A549 (cell line): ENCODE measurements at regions not wholly inside any gene's neighbourhood (a gene's known extent, or its start where the extent isn't known, plus 50 kb on each side); places are given as distances from the start of the nearest gene placed in this dataset.

Experiments
- CEBPB ChIP-seq, 2 experiments: fragments of >200 bp in 1 of 2; sonication (Bioruptor Twin) in 1 of 2; formaldehyde crosslinking in 1 of 2; IDR thresholded peaks; 2 replicates each; pipeline ENCODE4 v1.6.1; 2012 to 2016
- EP300 ChIP-seq, 2 experiments: fragments of >200 bp; sonication (Bioruptor Twin); formaldehyde crosslinking; IDR thresholded peaks; 2 replicates in 1 of 2; 3 replicates in 1 of 2; pipeline ENCODE4 v1.6.1; 2016 to 2017
- ESRRA ChIP-seq: fragments of 150-350 bp; IDR thresholded peaks from 2 replicates; pipeline ENCODE4 v1.6.1; 2014; ENCODE audit warnings: mild to moderate bottlenecking, low read length, borderline replicate concordance
- HEYL ChIP-seq: fragments of 250-450 bp; sonication (Bioruptor Pico); IDR thresholded peaks from 2 replicates; pipeline ENCODE4 v1.8.0; 2021; ENCODE audit warnings: mild to moderate bottlenecking, moderate library complexity
- KDM1A ChIP-seq: fragments of 200-600 bp; sonication (generic); IDR thresholded peaks from 2 replicates; pipeline ENCODE4 v1.6.1; 2016; ENCODE audit warnings: low read depth, mild to moderate bottlenecking
- MAFK ChIP-seq: fragments of 450-650 bp; IDR thresholded peaks from 2 replicates; pipeline ENCODE4 v1.6.1; 2014; ENCODE audit not compliant: partially characterized antibody
- PHF8 ChIP-seq: fragments of 200-600 bp; sonication (generic); IDR thresholded peaks from 2 replicates; pipeline ENCODE4 v1.6.1; 2016; ENCODE audit warnings: low read depth, mild to moderate bottlenecking, antibody characterized with exemption, moderate library complexity, borderline replicate concordance
- SREBF2 ChIP-seq: fragments of 450-650 bp; IDR thresholded peaks from 2 replicates; pipeline ENCODE4 v1.6.1; 2014; ENCODE audit warnings: mild to moderate bottlenecking, moderate library complexity
- TF ChIP-seq, protein P1 (sequence below): fragments of >200 bp; sonication (Bioruptor Twin); formaldehyde crosslinking; IDR thresholded peaks from 3 replicates; pipeline ENCODE4 v1.5.1; 2016
- TF ChIP-seq, protein P2 (sequence below): IDR thresholded peaks from 2 replicates; pipeline ENCODE4 v1.6.1; 2012

DNA sequence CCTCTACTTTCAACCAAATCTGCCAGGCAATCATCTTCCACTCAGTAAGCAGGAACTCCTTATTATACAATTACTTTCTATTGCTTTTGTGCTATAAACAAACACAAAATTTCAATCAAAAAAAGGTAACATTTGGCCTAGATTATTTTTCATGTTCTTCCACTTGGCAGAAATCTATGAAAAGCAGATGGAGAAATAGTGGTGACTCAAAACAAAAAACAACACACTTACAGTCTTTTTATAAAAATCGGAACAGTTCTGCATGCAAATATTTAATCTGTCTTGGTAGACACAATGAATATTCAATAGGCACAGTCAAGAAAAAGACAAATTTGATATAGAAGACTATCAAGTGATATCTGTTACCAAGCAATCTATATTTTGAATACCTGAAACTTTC, 376.8 kb downstream of the RPS29 start:
- TF ChIP-seq SREBF2 (no peak), ESRRA (no peak), MAFK (no peak), CEBPB (IDR thresholded peaks at IDR 0.05) (no peak), EP300 (IDR thresholded peaks at IDR 0.05) (no peak), HEYL (no peak), PHF8 (no peak), KDM1A (no peak)
- TF ChIP-seq, protein P1, sequence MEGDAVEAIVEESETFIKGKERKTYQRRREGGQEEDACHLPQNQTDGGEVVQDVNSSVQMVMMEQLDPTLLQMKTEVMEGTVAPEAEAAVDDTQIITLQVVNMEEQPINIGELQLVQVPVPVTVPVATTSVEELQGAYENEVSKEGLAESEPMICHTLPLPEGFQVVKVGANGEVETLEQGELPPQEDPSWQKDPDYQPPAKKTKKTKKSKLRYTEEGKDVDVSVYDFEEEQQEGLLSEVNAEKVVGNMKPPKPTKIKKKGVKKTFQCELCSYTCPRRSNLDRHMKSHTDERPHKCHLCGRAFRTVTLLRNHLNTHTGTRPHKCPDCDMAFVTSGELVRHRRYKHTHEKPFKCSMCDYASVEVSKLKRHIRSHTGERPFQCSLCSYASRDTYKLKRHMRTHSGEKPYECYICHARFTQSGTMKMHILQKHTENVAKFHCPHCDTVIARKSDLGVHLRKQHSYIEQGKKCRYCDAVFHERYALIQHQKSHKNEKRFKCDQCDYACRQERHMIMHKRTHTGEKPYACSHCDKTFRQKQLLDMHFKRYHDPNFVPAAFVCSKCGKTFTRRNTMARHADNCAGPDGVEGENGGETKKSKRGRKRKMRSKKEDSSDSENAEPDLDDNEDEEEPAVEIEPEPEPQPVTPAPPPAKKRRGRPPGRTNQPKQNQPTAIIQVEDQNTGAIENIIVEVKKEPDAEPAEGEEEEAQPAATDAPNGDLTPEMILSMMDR = no peak
- TF ChIP-seq, protein P2, sequence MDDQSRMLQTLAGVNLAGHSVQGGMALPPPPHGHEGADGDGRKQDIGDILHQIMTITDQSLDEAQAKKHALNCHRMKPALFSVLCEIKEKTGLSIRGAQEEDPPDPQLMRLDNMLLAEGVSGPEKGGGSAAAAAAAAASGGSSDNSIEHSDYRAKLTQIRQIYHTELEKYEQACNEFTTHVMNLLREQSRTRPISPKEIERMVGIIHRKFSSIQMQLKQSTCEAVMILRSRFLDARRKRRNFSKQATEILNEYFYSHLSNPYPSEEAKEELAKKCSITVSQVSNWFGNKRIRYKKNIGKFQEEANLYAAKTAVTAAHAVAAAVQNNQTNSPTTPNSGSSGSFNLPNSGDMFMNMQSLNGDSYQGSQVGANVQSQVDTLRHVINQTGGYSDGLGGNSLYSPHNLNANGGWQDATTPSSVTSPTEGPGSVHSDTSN = no peak
